IMR-90 (cell line): ENCODE measurements at regions not wholly inside any gene's neighbourhood (a gene's known extent, or its start where the extent isn't known, plus 50 kb on each side); places are given as distances from the start of the nearest gene placed in this dataset.

Experiments used
- ATAC-seq: fragments of 200-7000 bp; cut with Tn5 transposase; 2 replicates; pipeline ENCODE4 v1.9.1; 2020; ENCODE audit warnings: low read depth, mild to moderate bottlenecking, moderate library complexity
- BruUV-seq: library from RNA; stranded (reverse); fragments of 400-500 nt; replicated peaks from 2 replicates; lab custom pipeline; 2021; lab: Mats Ljungman, UMichigan
- CTCF ChIA-PET: fragments of 300-600 bp; formaldehyde crosslinking; extraction: SDS; loops from one replicate; lab custom pipeline; 2021; ENCODE audit warnings: antibody characterized with exemption; lab: Yijun Ruan, JAX
- POLR2A ChIA-PET: fragments of 300-600 bp; sonication (Branson Sonifier 250); formaldehyde crosslinking; loops from one replicate; lab custom pipeline; 2022; ENCODE audit warnings: antibody characterized with exemption; ENCODE audit not compliant: unreplicated experiment; lab: Charles Lee
- DNase-seq: peaks from one replicate; pipeline ENCODE4 v3.0.0; 2013
- H2AFZ ChIP-seq: replicated peaks from 2 replicates; pipeline ENCODE3; 2013; ENCODE audit warnings: low read length, mild to moderate bottlenecking; ENCODE audit not compliant: poor library complexity
- H2AK5ac ChIP-seq: 2 replicates; pipeline ENCODE4 v1.6.1; 2013; ENCODE audit warnings: low read depth, low read length, inconsistent platforms
- H2AK9ac ChIP-seq: replicated peaks from 2 replicates; pipeline ENCODE3; 2013; ENCODE audit warnings: mild to moderate bottlenecking, low read depth, low read length, moderate library complexity; ENCODE audit not compliant: poor library complexity
- H2BK120ac ChIP-seq: 2 replicates; pipeline ENCODE4 v1.6.1; 2013; ENCODE audit warnings: low read depth, low read length, inconsistent platforms
- H2BK15ac ChIP-seq: 3 replicates; pipeline ENCODE4 v1.6.1; 2013; ENCODE audit warnings: low read depth, low read length, inconsistent platforms
- H2BK20ac ChIP-seq: 2 replicates; pipeline ENCODE4 v1.6.1; 2013; ENCODE audit warnings: low read depth, mild to moderate bottlenecking, inconsistent platforms, low read length, moderate library complexity
- H2BK5ac ChIP-seq: 2 replicates; pipeline ENCODE4 v1.6.1; 2013; ENCODE audit warnings: mild to moderate bottlenecking, low read depth, low read length, inconsistent platforms; ENCODE audit not compliant: poor library complexity, severe bottlenecking
- H3K14ac ChIP-seq: replicated peaks from 2 replicates; pipeline ENCODE4 v1.6.1; 2013; ENCODE audit warnings: low read depth, low read length, inconsistent platforms
- H3K18ac ChIP-seq: 2 replicates; pipeline ENCODE4 v1.6.1; 2013; ENCODE audit warnings: low read depth, low read length, control low read depth
- H3K23ac ChIP-seq: 2 replicates; pipeline ENCODE4 v1.6.1; 2013; ENCODE audit warnings: low read depth, low read length, inconsistent platforms
- H3K27ac ChIP-seq: 2 replicates; pipeline ENCODE4 v1.5.1; 2013; ENCODE audit warnings: mild to moderate bottlenecking, control low read depth, low read length; ENCODE audit not compliant: insufficient read depth
- H3K27me3 ChIP-seq: 2 replicates; pipeline ENCODE4 v1.6.1; 2013; ENCODE audit warnings: low read length; ENCODE audit not compliant: control insufficient read depth, insufficient read depth
- H3K36me3 ChIP-seq: 2 replicates; pipeline ENCODE4 v1.6.1; 2013; ENCODE audit warnings: low read length, mixed read lengths; ENCODE audit not compliant: control insufficient read depth, insufficient read depth
- H3K4ac ChIP-seq: 2 replicates; pipeline ENCODE4 v1.6.1; 2013; ENCODE audit warnings: low read depth, low read length, inconsistent platforms
- H3K4me1 ChIP-seq: 2 replicates; pipeline ENCODE4 v1.6.1; 2013; ENCODE audit warnings: low read length, mixed read lengths; ENCODE audit not compliant: control insufficient read depth, insufficient read depth
- H3K4me2 ChIP-seq: 2 replicates; pipeline ENCODE4 v1.6.1; 2013; ENCODE audit warnings: low read depth, mild to moderate bottlenecking, control low read depth, low read length, moderate library complexity
- H3K4me3 ChIP-seq: 2 replicates; pipeline ENCODE4 v1.5.1; 2013; ENCODE audit warnings: low read depth, mild to moderate bottlenecking, control low read depth, low read length, moderate library complexity; ENCODE audit not compliant: insufficient read depth
- H3K56ac ChIP-seq: 2 replicates; pipeline ENCODE4 v1.6.1; 2013; ENCODE audit warnings: low read length, inconsistent platforms; ENCODE audit not compliant: insufficient read depth; ENCODE audit errors: extremely low read depth
- H3K79me1 ChIP-seq, 2 experiments: 2 replicates each; pipeline ENCODE4 v1.6.1; 2013; ENCODE audit warnings: low read length in 2 of 2, inconsistent platforms in 1 of 2, low read depth in 1 of 2
- H3K9ac ChIP-seq: 2 replicates; pipeline ENCODE4 v1.6.1; 2013; ENCODE audit warnings: low read depth, low read length, control low read depth
- H3K9me1 ChIP-seq: 2 replicates; pipeline ENCODE4 v1.6.1; 2013; ENCODE audit warnings: low read length, inconsistent platforms; ENCODE audit not compliant: insufficient read depth
- H3K9me3 ChIP-seq: 2 replicates; pipeline ENCODE4 v1.6.1; 2013; ENCODE audit warnings: low read length; ENCODE audit not compliant: control insufficient read depth, insufficient read depth
- H4K20me1 ChIP-seq: 2 replicates; pipeline ENCODE4 v1.6.1; 2013; ENCODE audit warnings: low read length, inconsistent platforms; ENCODE audit not compliant: insufficient read depth
- H4K5ac ChIP-seq: 2 replicates; pipeline ENCODE4 v1.6.1; 2013; ENCODE audit warnings: mild to moderate bottlenecking, low read depth, low read length, control low read depth
- H4K8ac ChIP-seq, 2 experiments: 2 replicates each; pipeline ENCODE4 v1.6.1; 2013; ENCODE audit warnings: low read depth in 2 of 2, low read length in 2 of 2, control low read depth in 1 of 2, inconsistent platforms in 1 of 2
- H4K91ac ChIP-seq: 2 replicates; pipeline ENCODE4 v1.6.1; 2013; ENCODE audit warnings: low read depth, low read length, inconsistent platforms; ENCODE audit not compliant: insufficient read depth
- MAFK ChIP-seq: IDR thresholded peaks from 2 replicates; pipeline ENCODE4 v1.6.1; 2012; ENCODE audit warnings: low read depth, low read length, improper control_type of control experiment
- MXI1 ChIP-seq: IDR thresholded peaks from 2 replicates; pipeline ENCODE4 v1.6.1; 2012; ENCODE audit warnings: low read depth, mild to moderate bottlenecking, low read length, moderate library complexity, borderline replicate concordance
- RFX5 ChIP-seq: IDR thresholded peaks from 2 replicates; pipeline ENCODE4 v1.8.0; 2012; ENCODE audit warnings: low read depth, mild to moderate bottlenecking, low read length, moderate library complexity
- SMC3 ChIP-seq: fragments of 150-350 bp; IDR thresholded peaks from 2 replicates; pipeline ENCODE4 v1.6.1; 2016; ENCODE audit warnings: low read depth, mild to moderate bottlenecking, antibody characterized with exemption, low read length, moderate library complexity
- USF2 ChIP-seq: fragments of 150-350 bp; IDR thresholded peaks from 2 replicates; pipeline ENCODE4 v1.6.1; 2017; ENCODE audit warnings: mild to moderate bottlenecking, antibody characterized with exemption, low read length, low read depth
- WGBS, 2 experiments: methylation state at CpG; one replicate each; pipeline versions ENCODE4 v1.1.5 to v1.1.7; 2013; ENCODE audit warnings: missing lambda C conversion rate in 2 of 2; ENCODE audit not compliant: insufficient read length in 1 of 2; ENCODE audit errors: extremely low coverage in 2 of 2; 5-methylcytosine and 5-hydroxymethylcytosine counted together
- dilution Hi-C: fragments of 300-500 bp; cut with HindIII; formaldehyde crosslinking; loops from one replicate; pipeline ENCODE4 v1.14.3; 2018; ENCODE audit warnings: low sequenced_read_pairs; ENCODE audit not compliant: unreplicated experiment
- in situ Hi-C: fragments of 300-500 bp; cut with MboI; formaldehyde crosslinking; loops from 3 replicates; pipeline ENCODE4 v1.14.3; 2019; ENCODE audit warnings: low sequenced_read_pairs, inconsistent platforms, mixed read lengths
- intact Hi-C: fragments of 100-400 bp; cut with micrococcal nuclease; formaldehyde crosslinking; loops from 2 replicates; pipeline ENCODE4 v1.10.0; 2022

GRCh38 chr10:30248728-30249127 is 100.3 kb downstream of the MTPAP start:
- no peak overlapping the region for H3K9ac ChIP-seq
- no peak overlapping the region for H2AK5ac ChIP-seq
- ATAC-seq (no peak), DNase-seq (no peak)
- H3K36me3 ChIP-seq: no peaks in the 10 kb centered on the region
- H3K27ac ChIP-seq: no peak overlapping the region
- intact Hi-C loops: no loop called here
- H3K14ac ChIP-seq: no peak overlapping the region
- H2BK20ac ChIP-seq: no peak overlapping the region
- BruUV-seq: no TSS peak
- no peaks in the 10 kb centered on the region for H4K20me1 ChIP-seq
- no peak overlapping the region for H3K56ac ChIP-seq
- no peak overlapping the region for H2BK5ac ChIP-seq
- no peak overlapping the region for H4K5ac ChIP-seq
- H4K91ac ChIP-seq: no peak overlapping the region
- 90% methylated on average over 2 of the region's 4 CpGs; no CpG with 5 or more reads in 1 of the 2 experiments for WGBS, 2 experiments
- dilution Hi-C loops: no loop called here
- no peaks in the 10 kb centered on the region for H3K4me1 ChIP-seq
- ChIA-PET CTCF (no interaction called here), POLR2A (no interaction called here)
- TF ChIP-seq MAFK (no peak), MXI1 (no peak), RFX5 (no peak), SMC3 (no peak), USF2 (no peak)
- no peak overlapping the region for H2BK120ac ChIP-seq
- H2BK15ac ChIP-seq: no peak overlapping the region
- H2AFZ ChIP-seq: no peak overlapping the region
- H3K79me1 ChIP-seq: no peaks in the 10 kb centered on the region
- 0 out of 2 replicates have a peak, but pooled peaks cover 2% of the 10 kb centered on the region for H3K9me3 ChIP-seq
- H4K8ac ChIP-seq: no peak overlapping the region
- no peak overlapping the region for H3K4ac ChIP-seq
- no peaks in the 10 kb centered on the region for H3K9me1 ChIP-seq
- peaks cover 3% of the 10 kb centered on the region; the same call in 1 of the 2 replicates for H3K27me3 ChIP-seq
- H3K18ac ChIP-seq: no peak overlapping the region
- no peak overlapping the region for H3K4me2 ChIP-seq
- H3K23ac ChIP-seq: no peak overlapping the region
- in situ Hi-C loops: no loop called here
- no peak overlapping the region for H2AK9ac ChIP-seq
- H3K4me3 ChIP-seq: no peak overlapping the region
